WTC11 (cell line): ENCODE measurements at regions not wholly inside any gene's neighbourhood (a gene's known extent, or its start where the extent isn't known, plus 50 kb on each side); places are given as distances from the start of the nearest gene placed in this dataset.
A peak's percentile ranks its signal among the peaks of the same experiment; 100 is the strongest.

Source experiments
- ATAC-seq: fragments of 200-7000 bp; cut with Tn5 transposase; 2 replicates; pipeline ENCODE4 v1.10.0; 2021; ENCODE audit warnings: mild to moderate bottlenecking, moderate library complexity
- CTCF ChIA-PET: fragments of 300-600 bp; sonication (Branson Sonifier 250); formaldehyde crosslinking; loops from one replicate; lab custom pipeline; 2021; ENCODE audit warnings: antibody characterized with exemption; lab: Charles Lee
- POLR2A ChIA-PET: fragments of 350-600 bp; sonication (Branson Sonifier 250); formaldehyde crosslinking; loops from one replicate; lab custom pipeline; 2021; ENCODE audit warnings: antibody characterized with exemption; lab: Charles Lee
- DNase-seq: peaks from one replicate; pipeline ENCODE4 v3.0.0; 2021; ENCODE audit warnings: low spot score
- H3K27ac Mint-ChIP-seq: 2 replicates; pipeline ENCODE4 v1.8.0; 2021; ENCODE audit warnings: mixed read lengths
- H3K27me3 Mint-ChIP-seq: 2 replicates; pipeline ENCODE4 v1.8.0; 2021; ENCODE audit warnings: low read depth, mild to moderate bottlenecking, moderate library complexity, mixed read lengths
- H3K36me3 Mint-ChIP-seq: 2 replicates; pipeline ENCODE4 v1.8.0; 2021; ENCODE audit warnings: mixed read lengths
- H3K4me1 Mint-ChIP-seq: 2 replicates; pipeline ENCODE4 v1.8.0; 2022; ENCODE audit warnings: mixed read lengths
- H3K4me3 Mint-ChIP-seq: 2 replicates; pipeline ENCODE4 v1.8.0; 2021; ENCODE audit warnings: mild to moderate bottlenecking, moderate library complexity, mixed read lengths
- H3K9me3 Mint-ChIP-seq: 2 replicates; pipeline ENCODE4 v1.8.0; 2021; ENCODE audit warnings: mixed read lengths
- ATF6 ChIP-seq: sonication (generic); formaldehyde crosslinking; IDR thresholded peaks from 2 replicates; pipeline ENCODE4 v1.8.1; 2023; ENCODE audit warnings: mild to moderate bottlenecking, missing genetic modification reagents
- ELF4 ChIP-seq: sonication (generic); formaldehyde crosslinking; IDR thresholded peaks from 2 replicates; pipeline ENCODE4 v1.8.1; 2022; ENCODE audit warnings: low read depth, mild to moderate bottlenecking, moderate library complexity, missing genetic modification reagents
- FOXK1 ChIP-seq: sonication (generic); formaldehyde crosslinking; IDR thresholded peaks from 2 replicates; pipeline ENCODE4 v1.8.0; 2022; ENCODE audit warnings: mild to moderate bottlenecking, moderate library complexity, missing genetic modification reagents
- GTF2I ChIP-seq: fragments of 250-450 bp; sonication (Bioruptor Pico); conservative IDR thresholded peaks from 2 replicates; pipeline ENCODE4 v1.4.0; 2021; ENCODE audit warnings: mild to moderate bottlenecking
- NFATC4 ChIP-seq: fragments of 250-450 bp; sonication (Bioruptor Pico); IDR thresholded peaks from 2 replicates; pipeline ENCODE4 v1.9.0; 2021; ENCODE audit warnings: mild to moderate bottlenecking
- RORB ChIP-seq: fragments of 250-450 bp; sonication (Bioruptor Pico); IDR thresholded peaks from 2 replicates; pipeline ENCODE4 v1.9.0; 2021; ENCODE audit warnings: mild to moderate bottlenecking
- SMAD3 ChIP-seq: sonication (generic); formaldehyde crosslinking; IDR thresholded peaks from 2 replicates; pipeline ENCODE4 v1.8.0; 2022; ENCODE audit warnings: missing genetic modification reagents, mild to moderate bottlenecking, borderline replicate concordance
- TEAD1 ChIP-seq: sonication (generic); formaldehyde crosslinking; IDR thresholded peaks from 2 replicates; pipeline ENCODE4 v1.8.0; 2022; ENCODE audit warnings: mild to moderate bottlenecking, missing genetic modification reagents
- TEAD4 ChIP-seq: sonication (generic); formaldehyde crosslinking; IDR thresholded peaks from 2 replicates; pipeline ENCODE4 v1.8.0; 2022; ENCODE audit warnings: mild to moderate bottlenecking, missing genetic modification reagents
- USF1 ChIP-seq: sonication (generic); formaldehyde crosslinking; IDR thresholded peaks from 2 replicates; pipeline ENCODE4 v1.8.0; 2022; ENCODE audit warnings: mild to moderate bottlenecking, missing genetic modification reagents
- USF2 ChIP-seq: sonication (generic); formaldehyde crosslinking; IDR thresholded peaks from 2 replicates; pipeline ENCODE4 v1.8.1; 2023; ENCODE audit warnings: mild to moderate bottlenecking, missing genetic modification reagents, moderate library complexity
- ZNF317 ChIP-seq: sonication (generic); formaldehyde crosslinking; IDR thresholded peaks from 2 replicates; pipeline ENCODE4 v1.8.1; 2023; ENCODE audit warnings: low read depth, mild to moderate bottlenecking, moderate library complexity, missing genetic modification reagents, borderline replicate concordance
- ZNF425 ChIP-seq: fragments of 250-450 bp; sonication (Bioruptor Pico); conservative IDR thresholded peaks from 2 replicates; pipeline ENCODE4 v1.9.0; 2021; ENCODE audit warnings: mild to moderate bottlenecking
- TF ChIP-seq, protein P1 (sequence below): fragments of 200-600 bp; IDR thresholded peaks from 2 replicates; pipeline ENCODE4 v1.8.0; 2022; ENCODE audit warnings: antibody characterized with exemption
- TF ChIP-seq, protein P2 (sequence below): sonication (generic); formaldehyde crosslinking; IDR thresholded peaks from 2 replicates; pipeline ENCODE4 v1.8.1; 2023; ENCODE audit warnings: mild to moderate bottlenecking, missing genetic modification reagents
- TF ChIP-seq, protein P3 (sequence below): fragments of 250-450 bp; sonication (Bioruptor Pico); IDR thresholded peaks from 2 replicates; pipeline ENCODE4 v1.8.0; 2021; ENCODE audit warnings: mild to moderate bottlenecking
- TF ChIP-seq, protein P4 (sequence below): fragments of 250-450 bp; sonication (Bioruptor Pico); IDR thresholded peaks from 2 replicates; pipeline ENCODE4 v1.9.0; 2021; ENCODE audit warnings: moderate library complexity, mild to moderate bottlenecking, inconsistent platforms, borderline replicate concordance
- TF ChIP-seq, protein P5 (sequence below): sonication (generic); formaldehyde crosslinking; IDR thresholded peaks from 2 replicates; pipeline ENCODE4 v1.8.1; 2022; ENCODE audit warnings: mild to moderate bottlenecking, missing genetic modification reagents, moderate library complexity, borderline replicate concordance
- TF ChIP-seq, protein P6 (sequence below): sonication (generic); formaldehyde crosslinking; conservative IDR thresholded peaks from 2 replicates; pipeline ENCODE4 v1.8.1; 2022; ENCODE audit warnings: mild to moderate bottlenecking, missing genetic modification reagents

GRCh38 chr18:39389800-39390379, 1824.3 kb upstream of the CELF4 start (continued):
- no peak for TF ChIP-seq GTF2I (CRISPR knock-in tag)
- TF ChIP-seq ATF6 (CRISPR knock-in tag), result no peak
- TF ChIP-seq ZNF317 (CRISPR knock-in tag), result no peak
- TF ChIP-seq, protein P1, sequence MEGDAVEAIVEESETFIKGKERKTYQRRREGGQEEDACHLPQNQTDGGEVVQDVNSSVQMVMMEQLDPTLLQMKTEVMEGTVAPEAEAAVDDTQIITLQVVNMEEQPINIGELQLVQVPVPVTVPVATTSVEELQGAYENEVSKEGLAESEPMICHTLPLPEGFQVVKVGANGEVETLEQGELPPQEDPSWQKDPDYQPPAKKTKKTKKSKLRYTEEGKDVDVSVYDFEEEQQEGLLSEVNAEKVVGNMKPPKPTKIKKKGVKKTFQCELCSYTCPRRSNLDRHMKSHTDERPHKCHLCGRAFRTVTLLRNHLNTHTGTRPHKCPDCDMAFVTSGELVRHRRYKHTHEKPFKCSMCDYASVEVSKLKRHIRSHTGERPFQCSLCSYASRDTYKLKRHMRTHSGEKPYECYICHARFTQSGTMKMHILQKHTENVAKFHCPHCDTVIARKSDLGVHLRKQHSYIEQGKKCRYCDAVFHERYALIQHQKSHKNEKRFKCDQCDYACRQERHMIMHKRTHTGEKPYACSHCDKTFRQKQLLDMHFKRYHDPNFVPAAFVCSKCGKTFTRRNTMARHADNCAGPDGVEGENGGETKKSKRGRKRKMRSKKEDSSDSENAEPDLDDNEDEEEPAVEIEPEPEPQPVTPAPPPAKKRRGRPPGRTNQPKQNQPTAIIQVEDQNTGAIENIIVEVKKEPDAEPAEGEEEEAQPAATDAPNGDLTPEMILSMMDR, result no peak
- TF ChIP-seq TEAD4 (CRISPR knock-in tag), result no peak
- TF ChIP-seq, protein P2, sequence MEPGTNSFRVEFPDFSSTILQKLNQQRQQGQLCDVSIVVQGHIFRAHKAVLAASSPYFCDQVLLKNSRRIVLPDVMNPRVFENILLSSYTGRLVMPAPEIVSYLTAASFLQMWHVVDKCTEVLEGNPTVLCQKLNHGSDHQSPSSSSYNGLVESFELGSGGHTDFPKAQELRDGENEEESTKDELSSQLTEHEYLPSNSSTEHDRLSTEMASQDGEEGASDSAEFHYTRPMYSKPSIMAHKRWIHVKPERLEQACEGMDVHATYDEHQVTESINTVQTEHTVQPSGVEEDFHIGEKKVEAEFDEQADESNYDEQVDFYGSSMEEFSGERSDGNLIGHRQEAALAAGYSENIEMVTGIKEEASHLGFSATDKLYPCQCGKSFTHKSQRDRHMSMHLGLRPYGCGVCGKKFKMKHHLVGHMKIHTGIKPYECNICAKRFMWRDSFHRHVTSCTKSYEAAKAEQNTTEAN (CRISPR knock-in tag), result no peak
- TF ChIP-seq, protein P3, sequence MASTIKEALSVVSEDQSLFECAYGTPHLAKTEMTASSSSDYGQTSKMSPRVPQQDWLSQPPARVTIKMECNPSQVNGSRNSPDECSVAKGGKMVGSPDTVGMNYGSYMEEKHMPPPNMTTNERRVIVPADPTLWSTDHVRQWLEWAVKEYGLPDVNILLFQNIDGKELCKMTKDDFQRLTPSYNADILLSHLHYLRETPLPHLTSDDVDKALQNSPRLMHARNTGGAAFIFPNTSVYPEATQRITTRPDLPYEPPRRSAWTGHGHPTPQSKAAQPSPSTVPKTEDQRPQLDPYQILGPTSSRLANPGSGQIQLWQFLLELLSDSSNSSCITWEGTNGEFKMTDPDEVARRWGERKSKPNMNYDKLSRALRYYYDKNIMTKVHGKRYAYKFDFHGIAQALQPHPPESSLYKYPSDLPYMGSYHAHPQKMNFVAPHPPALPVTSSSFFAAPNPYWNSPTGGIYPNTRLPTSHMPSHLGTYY (CRISPR knock-in tag), result no peak
- TF ChIP-seq ELF4, result no peak
- TF ChIP-seq, all 79 proteins: peak for 0

DNA sequence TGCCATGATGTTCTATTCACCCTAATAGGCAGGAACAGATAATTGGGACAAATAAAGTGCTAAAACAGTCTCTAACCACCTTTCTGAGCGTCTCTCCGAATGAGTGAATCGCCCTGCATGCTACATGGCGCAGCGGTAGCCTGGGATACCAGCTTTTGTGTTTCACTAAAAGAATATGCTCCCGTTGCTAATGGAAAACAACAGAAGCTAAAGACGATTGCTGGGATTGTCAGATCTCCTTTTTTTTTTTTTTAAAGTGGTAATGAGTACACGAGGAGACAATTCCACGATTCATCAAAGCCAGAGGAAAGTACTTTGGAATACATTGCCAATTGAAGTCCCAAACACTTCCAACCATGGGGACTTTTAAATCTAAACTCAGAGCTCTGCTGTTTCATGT, 1815.3 kb upstream of the CELF4 start:
- CTCF ChIA-PET, result no interaction called here
- Mint-ChIP-seq H3K4me3 (no peak overlapping the region), H3K4me1 (peaks cover 24% of the 10 kb centered on the region), H3K27ac (0 out of 2 replicates have a peak overlapping the region, but pooled peaks have one; percentile 67), H3K9me3 (no peaks in the 10 kb centered on the region), H3K27me3 (no peaks in the 10 kb centered on the region), H3K36me3 (no peaks in the 10 kb centered on the region)
- POLR2A ChIA-PET, result interaction anchor here (0.6 kb wide), 2 partner anchors 33 to 120 kb away, joined by 3 to 4 read pairs; no protein-coding TSS in a partner anchor
- DNase-seq (no peak), ATAC-seq (peak; percentile 57)
- no peak for TF ChIP-seq USF1 (CRISPR knock-in tag)
- TF ChIP-seq NFATC4 (CRISPR knock-in tag), result no peak
- TF ChIP-seq, protein P4, sequence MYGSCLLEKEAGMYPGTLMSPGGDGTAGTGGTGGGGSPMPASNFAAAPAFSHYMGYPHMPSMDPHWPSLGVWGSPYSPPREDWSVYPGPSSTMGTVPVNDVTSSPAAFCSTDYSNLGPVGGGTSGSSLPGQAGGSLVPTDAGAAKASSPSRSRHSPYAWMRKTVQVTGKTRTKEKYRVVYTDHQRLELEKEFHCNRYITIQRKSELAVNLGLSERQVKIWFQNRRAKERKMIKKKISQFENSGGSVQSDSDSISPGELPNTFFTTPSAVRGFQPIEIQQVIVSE, result no peak
- no peak for TF ChIP-seq RORB (CRISPR knock-in tag)
- TF ChIP-seq USF2 (CRISPR knock-in tag), result no peak
- TF ChIP-seq, protein P5, sequence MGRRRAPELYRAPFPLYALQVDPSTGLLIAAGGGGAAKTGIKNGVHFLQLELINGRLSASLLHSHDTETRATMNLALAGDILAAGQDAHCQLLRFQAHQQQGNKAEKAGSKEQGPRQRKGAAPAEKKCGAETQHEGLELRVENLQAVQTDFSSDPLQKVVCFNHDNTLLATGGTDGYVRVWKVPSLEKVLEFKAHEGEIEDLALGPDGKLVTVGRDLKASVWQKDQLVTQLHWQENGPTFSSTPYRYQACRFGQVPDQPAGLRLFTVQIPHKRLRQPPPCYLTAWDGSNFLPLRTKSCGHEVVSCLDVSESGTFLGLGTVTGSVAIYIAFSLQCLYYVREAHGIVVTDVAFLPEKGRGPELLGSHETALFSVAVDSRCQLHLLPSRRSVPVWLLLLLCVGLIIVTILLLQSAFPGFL (CRISPR knock-in tag), result no peak
- TF ChIP-seq, protein P6, sequence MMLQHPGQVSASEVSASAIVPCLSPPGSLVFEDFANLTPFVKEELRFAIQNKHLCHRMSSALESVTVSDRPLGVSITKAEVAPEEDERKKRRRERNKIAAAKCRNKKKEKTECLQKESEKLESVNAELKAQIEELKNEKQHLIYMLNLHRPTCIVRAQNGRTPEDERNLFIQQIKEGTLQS (CRISPR knock-in tag), result no peak
- no peak for TF ChIP-seq SMAD3 (CRISPR knock-in tag)
- TF ChIP-seq FOXK1 (CRISPR knock-in tag), result no peak
- no peak for TF ChIP-seq TEAD1
- no peak for TF ChIP-seq ZNF425 (CRISPR knock-in tag)
